ENCODE measurements at regions not wholly inside any gene's neighbourhood (a gene's known extent, or its start where the extent isn't known, plus 50 kb on each side); places are given as distances from the start of the nearest gene placed in this dataset.

DNA sequence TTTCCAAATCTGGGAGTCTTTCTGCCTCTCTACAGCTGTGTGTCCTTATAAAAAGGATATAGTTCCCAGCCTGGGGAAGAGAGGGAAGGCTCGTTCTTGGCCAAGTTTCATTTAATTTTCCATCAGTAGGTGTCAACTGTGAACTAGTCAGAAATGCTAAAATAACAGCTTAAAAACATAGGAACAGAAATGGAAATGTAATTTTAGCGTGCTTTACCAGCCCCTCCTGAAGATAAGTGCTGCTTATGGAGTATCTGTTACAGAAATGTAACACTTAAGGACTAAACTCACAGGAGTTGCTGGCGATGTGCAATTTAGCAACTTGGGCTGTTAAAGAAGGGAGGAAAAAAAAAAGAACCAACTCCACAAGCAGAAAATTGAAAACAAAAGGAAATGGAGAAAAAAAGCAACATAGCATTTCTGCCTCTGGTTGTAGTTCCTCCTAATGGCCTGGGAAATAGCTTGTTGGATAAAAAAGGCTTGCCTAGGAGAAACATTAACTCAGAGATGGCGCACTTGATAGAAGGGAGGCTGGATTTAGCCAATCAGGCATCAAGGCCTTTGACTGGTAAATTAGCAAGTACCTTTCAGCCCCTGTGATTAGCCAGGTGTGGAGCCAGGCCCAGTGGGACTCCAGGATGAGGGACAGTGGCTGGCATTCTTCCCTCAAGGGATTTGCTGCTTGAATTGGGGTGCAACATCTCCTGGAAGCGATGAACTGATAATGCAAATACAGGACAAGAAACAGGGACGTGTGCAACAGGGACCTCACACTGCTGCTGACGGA, 84.3 kb downstream of the RPLP1 start:
- H3K9me3 Mint-ChIP-seq: no peaks in the 10 kb centered on the region
- ATAC-seq (replicated peaks): no peak
- no peak overlapping the region for H3K4me3 Mint-ChIP-seq
- no peaks in the 10 kb centered on the region for H3K36me3 Mint-ChIP-seq (ENCODE audit: low read depth)
- no peaks in the 10 kb centered on the region for H3K4me1 Mint-ChIP-seq
- H3K27ac Mint-ChIP-seq: no peak overlapping the region
- no peaks in the 10 kb centered on the region for H3K27me3 Mint-ChIP-seq

DNA sequence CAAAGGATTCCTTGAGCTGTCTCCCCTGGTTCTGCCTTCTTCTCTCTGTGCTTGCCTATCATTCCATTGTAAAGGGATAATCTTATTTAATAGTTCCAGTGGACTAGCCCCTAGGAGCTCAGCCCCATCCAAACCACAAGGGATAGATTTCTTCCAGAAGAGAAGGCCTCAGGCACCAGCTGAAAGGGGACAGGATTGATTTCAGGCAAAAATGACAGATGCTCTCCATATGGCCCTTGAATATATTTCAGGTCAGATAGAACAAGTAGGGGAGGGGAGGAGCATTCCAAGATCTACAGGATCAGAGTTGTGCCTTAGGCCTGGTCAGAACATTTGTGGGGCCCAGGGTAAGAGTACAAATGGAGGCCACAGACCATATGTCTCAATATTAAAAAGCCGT, 85.3 kb downstream of the RPLP1 start:
- Mint-ChIP-seq H3K27me3 (no peaks in the 10 kb centered on the region), H3K9me3 (no peaks in the 10 kb centered on the region), H3K4me3 (no peak overlapping the region), H3K27ac (no peak overlapping the region), H3K4me1 (no peaks in the 10 kb centered on the region), H3K36me3 (ENCODE audit: low read depth) (no peaks in the 10 kb centered on the region)
- no peak for ATAC-seq (replicated peaks)

DNA sequence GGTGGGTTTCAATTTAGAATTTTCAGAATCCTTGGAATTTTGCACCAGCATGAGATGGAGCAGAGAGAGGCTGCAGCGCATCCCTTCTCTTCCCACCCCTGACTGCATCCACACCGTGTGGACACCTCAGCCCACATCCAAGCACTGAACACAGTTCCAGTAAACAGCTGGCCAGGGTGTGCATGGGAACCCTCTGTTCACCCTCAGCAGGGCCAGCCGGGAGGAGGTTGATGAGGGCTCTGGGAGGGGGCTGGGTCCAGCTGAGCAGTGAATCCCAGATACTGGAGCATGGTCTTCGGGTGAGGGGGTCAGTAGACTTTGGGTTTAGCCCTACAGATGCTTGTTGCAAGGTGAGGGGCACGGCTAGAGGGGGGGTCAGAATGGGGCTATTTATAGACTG, 85.8 kb downstream of the RPLP1 start:
- Mint-ChIP-seq H3K4me3 (no peak overlapping the region), H3K36me3 (ENCODE audit: low read depth) (no peaks in the 10 kb centered on the region), H3K27me3 (no peaks in the 10 kb centered on the region), H3K27ac (no peak overlapping the region), H3K9me3 (no peaks in the 10 kb centered on the region), H3K4me1 (no peaks in the 10 kb centered on the region)
- no peak for ATAC-seq (replicated peaks)

DNA sequence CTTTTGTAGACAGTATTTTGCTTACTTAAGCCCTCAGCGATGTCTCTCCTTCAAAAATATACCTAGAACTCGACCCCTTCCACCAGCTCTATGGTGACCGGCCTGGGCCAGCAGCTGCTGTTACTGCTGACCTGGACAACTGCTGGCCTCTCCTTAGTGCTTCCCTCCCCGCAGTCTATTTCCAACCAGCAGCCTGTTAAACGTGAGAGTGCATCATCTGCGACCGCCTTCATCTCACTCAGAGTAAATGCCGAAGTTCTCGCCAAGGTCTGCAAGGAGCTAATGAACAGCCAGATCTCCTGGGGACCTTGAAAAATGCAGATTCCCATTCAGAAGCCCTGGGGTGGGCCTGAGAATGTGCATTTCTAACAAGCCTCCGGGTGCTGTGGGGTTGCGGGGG, 86.7 kb downstream of the RPLP1 start:
- no peaks in the 10 kb centered on the region for H3K27me3 Mint-ChIP-seq
- no peak overlapping the region for H3K27ac Mint-ChIP-seq
- H3K36me3 Mint-ChIP-seq (ENCODE audit: low read depth): no peaks in the 10 kb centered on the region
- ATAC-seq (replicated peaks): no peak
- no peaks in the 10 kb centered on the region for H3K4me1 Mint-ChIP-seq
- no peaks in the 10 kb centered on the region for H3K9me3 Mint-ChIP-seq
- H3K4me3 Mint-ChIP-seq: no peak overlapping the region

DNA sequence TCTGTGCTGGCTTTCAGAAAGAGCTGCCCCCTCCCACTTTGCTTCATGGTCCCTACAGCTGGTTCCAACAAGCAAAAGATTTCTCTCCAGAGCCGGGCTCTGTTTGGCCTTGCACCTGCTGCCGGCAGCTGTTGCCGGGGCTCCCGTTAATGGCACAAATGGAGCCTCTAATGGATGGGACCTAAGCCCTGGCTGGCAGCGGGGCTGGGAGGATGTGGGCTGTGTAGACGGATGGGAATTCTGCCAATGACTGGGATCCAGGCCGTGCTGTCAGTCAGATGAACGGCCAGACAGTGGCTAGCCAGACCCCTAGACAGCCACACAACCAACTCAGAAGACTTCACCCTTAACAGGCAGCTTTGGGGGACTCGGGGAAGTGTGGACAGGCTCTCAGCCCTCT, 88.0 kb downstream of the RPLP1 start:
- no peaks in the 10 kb centered on the region for H3K4me1 Mint-ChIP-seq

DNA sequence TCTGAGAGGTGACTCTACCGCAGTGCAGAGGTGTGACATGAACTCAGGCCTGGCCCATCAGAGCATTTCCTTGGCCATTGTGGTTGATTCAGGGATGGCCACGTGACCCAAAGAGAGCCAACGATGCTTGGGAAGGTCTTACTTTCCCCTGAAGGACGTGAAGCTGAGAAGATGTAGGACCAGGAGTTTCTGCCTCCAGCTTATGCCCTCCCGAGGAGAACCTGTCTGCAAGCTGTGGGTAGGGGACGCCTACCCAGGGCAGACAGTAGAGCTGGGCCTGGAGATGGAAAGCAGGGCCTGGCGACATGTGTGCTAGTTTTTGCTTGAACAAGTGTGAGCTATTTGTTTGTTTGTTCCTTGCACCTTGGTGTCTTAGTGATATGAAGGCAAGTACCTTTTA, 89.4 kb downstream of the RPLP1 start:
- no peak overlapping the region for H3K27ac Mint-ChIP-seq
- no peaks in the 10 kb centered on the region for H3K27me3 Mint-ChIP-seq
- no peaks in the 10 kb centered on the region for H3K36me3 Mint-ChIP-seq (ENCODE audit: low read depth)
- H3K9me3 Mint-ChIP-seq: no peaks in the 10 kb centered on the region
- no peak overlapping the region for H3K4me3 Mint-ChIP-seq
- ATAC-seq (replicated peaks): no peak
- no peaks in the 10 kb centered on the region for H3K4me1 Mint-ChIP-seq

More for the DNA sequence above, 88.0 kb downstream of the RPLP1 start:
- no peak for ATAC-seq (replicated peaks)
- no peaks in the 10 kb centered on the region for H3K9me3 Mint-ChIP-seq
- H3K27ac Mint-ChIP-seq: no peak overlapping the region
- H3K27me3 Mint-ChIP-seq: no peaks in the 10 kb centered on the region
- no peaks in the 10 kb centered on the region for H3K36me3 Mint-ChIP-seq (ENCODE audit: low read depth)
- no peak overlapping the region for H3K4me3 Mint-ChIP-seq

DNA sequence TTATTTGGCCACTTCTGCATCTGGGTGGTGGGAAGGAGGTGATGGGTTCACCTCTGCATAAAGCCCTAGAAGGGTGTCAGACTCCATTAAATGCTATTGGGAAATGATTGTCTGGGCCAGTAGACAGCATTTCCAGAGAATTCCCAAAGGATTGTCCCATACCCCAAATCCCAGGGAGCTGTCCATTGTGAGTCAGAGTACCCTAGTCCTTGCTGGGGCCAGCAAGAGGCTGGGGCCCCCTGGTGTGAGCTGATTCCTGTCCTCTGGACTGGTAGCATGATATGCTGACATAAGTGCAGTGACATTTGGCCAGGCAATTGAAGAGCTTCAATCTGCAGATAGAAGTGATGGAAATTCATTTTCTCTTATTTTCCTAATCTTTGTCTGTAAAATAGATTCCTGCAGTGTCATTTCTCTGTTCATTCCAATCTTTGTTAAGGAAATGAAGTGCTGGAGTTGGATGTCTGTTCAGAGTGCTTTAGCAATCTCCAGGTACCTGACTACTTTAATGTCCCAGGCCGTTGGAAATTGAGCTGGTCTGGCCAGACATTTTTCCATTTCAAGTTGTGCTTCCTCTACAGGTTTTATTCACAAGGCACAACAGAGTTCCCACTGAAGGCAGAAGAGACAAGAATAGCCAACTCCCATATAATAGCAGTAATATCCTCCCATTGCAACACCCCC, 91.2 kb downstream of the RPLP1 start:
- no peak for ATAC-seq (replicated peaks)
- H3K4me3 Mint-ChIP-seq: no peak overlapping the region
- H3K4me1 Mint-ChIP-seq: no peaks in the 10 kb centered on the region
- no peak overlapping the region for H3K27ac Mint-ChIP-seq
- peaks cover 6% of the 10 kb centered on the region for H3K27me3 Mint-ChIP-seq
- no peaks in the 10 kb centered on the region for H3K9me3 Mint-ChIP-seq
- no peaks in the 10 kb centered on the region for H3K36me3 Mint-ChIP-seq (ENCODE audit: low read depth)

DNA sequence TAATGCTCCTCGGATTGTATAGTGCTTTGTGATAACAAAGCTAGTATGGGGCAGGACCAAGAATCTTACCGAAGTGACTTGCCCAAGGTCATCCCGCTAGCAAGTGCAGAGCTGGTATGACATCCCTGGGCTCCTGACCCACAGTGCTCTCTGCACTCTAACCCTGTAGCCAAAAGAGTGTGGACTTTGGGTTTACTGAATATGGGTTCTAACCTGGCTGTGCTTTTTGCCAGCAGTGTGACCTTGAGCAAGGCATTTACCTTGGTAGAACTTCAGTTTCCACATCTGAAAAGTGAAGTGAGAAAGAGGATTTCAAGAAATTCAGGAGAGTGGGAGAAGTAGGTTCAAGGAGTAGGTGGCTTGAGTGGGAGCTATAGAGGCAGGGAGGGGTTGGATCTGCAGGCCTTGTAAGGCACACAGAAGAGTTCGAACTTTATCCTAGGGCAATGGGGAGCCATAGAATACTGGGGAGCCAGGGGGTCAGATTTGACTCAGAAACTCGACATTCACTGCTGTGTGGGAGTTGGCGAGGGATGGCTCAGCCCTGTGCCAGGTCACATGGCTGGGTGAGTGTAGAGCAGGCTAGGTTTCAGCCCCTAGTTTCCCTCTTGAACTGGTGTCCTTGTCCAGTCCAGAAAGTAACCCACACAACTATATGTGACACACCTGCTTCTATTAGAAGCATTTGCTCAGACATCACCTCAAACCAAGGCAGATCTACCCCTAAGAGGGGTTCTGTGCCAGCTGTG, 91.9 kb downstream of the RPLP1 start:
- Mint-ChIP-seq H3K4me3 (no peak overlapping the region), H3K4me1 (no peaks in the 10 kb centered on the region), H3K9me3 (no peaks in the 10 kb centered on the region), H3K36me3 (ENCODE audit: low read depth) (no peaks in the 10 kb centered on the region), H3K27ac (no peak overlapping the region), H3K27me3 (peaks cover 10% of the 10 kb centered on the region)
- peak; percentile 62 for ATAC-seq (replicated peaks)

DNA sequence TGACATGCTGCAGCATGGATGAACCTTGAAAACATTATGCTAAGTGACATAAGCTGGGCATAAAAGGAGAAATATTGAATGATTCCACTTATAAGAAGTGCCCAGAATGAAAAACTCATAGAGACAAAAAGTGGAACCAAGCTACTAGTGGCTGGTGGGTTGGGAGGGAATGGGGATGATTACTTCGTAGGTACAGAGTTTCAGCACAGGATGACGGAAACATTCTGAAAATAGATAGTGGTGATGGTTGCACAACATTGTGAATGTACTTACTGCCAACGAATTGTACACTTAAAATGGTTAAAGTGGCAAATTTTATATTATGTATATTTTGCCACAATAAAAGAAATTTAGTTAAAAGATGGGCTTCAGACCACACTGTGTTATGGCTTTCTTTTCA, 93.6 kb downstream of the RPLP1 start:
- no peaks in the 10 kb centered on the region for H3K9me3 Mint-ChIP-seq
- no peak for ATAC-seq (replicated peaks)
- peaks cover 19% of the 10 kb centered on the region for H3K27me3 Mint-ChIP-seq
- no peak overlapping the region for H3K27ac Mint-ChIP-seq
- H3K4me1 Mint-ChIP-seq: no peaks in the 10 kb centered on the region
- no peaks in the 10 kb centered on the region for H3K36me3 Mint-ChIP-seq (ENCODE audit: low read depth)
- no peak overlapping the region for H3K4me3 Mint-ChIP-seq

DNA sequence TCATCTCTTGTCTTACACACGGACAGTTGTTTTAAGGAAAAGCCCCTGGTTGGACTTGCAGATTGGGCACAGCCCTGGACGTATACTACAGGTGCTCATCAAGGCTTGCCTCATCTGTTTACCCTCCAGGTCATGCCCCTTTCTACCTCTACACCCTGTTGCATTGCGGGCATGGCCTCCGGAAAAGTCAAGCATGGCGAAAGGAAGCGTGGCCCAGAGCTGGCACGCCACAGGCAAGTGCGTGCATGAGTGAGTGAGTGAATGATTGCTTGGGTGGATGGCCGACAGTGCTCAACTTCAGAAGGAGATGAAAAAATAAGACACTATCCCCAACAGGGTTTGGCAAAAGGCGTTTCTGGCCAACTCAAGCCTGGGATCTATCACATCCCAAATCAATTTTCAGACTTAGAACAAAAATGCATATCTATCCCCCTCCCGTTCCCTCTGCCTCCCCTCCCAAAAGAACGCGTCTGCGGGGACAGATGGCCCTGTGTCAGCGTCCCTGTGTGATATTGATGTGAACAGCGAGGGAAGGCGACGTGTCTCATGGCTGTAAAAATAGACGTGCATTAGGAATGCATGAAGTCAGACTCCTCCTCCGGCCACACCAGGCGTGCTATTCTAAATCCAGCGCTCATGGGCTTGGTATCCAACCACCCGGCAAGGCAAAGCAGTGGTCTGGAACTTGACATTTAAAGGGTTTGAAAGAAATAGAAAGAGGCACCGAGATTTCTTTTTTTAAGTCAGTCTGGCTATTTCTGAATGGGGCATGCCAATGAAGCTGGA, 96.0 kb downstream of the RPLP1 start:
- Mint-ChIP-seq H3K36me3 (ENCODE audit: low read depth) (no peaks in the 10 kb centered on the region), H3K4me1 (no peaks in the 10 kb centered on the region), H3K27me3 (peaks cover 19% of the 10 kb centered on the region), H3K27ac (no peak overlapping the region), H3K9me3 (no peaks in the 10 kb centered on the region), H3K4me3 (no peak overlapping the region)
- no peak for ATAC-seq (replicated peaks)

DNA sequence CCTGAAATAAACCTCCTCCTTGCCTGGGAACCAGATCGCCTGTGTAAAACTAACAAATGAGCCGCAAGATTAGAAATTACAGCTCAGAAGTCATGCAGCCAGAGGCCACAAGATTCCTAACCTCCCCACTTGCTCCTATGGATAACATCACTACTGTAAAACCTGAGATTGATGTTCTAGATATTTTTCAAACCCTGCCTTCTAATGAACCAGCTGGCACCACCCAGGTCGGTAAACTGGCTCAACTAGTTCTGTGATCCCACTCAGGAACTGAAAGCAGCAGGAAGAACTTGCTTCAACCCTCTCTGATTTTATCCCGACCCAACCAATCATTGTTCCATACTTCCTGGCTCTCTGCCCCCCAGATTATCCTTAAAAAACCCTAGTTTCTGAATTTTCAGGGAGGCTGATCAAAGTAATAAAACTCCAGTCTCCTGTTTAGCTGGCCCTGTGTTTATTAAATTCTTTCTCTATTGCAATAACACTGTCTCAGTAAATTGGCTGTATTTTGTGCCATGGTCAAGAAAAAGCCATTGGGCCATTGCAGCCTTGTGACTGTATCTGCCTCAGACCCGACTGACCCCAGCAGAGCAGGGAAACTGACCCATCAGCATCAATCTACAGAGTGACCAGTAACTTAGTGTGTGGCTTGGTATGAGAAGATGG, 98.9 kb downstream of the RPLP1 start:
- Mint-ChIP-seq H3K27ac (no peak overlapping the region), H3K27me3 (peaks cover 19% of the 10 kb centered on the region), H3K9me3 (no peaks in the 10 kb centered on the region), H3K36me3 (ENCODE audit: low read depth) (no peaks in the 10 kb centered on the region), H3K4me3 (no peak overlapping the region), H3K4me1 (no peaks in the 10 kb centered on the region)
- no peak for ATAC-seq (replicated peaks)

DNA sequence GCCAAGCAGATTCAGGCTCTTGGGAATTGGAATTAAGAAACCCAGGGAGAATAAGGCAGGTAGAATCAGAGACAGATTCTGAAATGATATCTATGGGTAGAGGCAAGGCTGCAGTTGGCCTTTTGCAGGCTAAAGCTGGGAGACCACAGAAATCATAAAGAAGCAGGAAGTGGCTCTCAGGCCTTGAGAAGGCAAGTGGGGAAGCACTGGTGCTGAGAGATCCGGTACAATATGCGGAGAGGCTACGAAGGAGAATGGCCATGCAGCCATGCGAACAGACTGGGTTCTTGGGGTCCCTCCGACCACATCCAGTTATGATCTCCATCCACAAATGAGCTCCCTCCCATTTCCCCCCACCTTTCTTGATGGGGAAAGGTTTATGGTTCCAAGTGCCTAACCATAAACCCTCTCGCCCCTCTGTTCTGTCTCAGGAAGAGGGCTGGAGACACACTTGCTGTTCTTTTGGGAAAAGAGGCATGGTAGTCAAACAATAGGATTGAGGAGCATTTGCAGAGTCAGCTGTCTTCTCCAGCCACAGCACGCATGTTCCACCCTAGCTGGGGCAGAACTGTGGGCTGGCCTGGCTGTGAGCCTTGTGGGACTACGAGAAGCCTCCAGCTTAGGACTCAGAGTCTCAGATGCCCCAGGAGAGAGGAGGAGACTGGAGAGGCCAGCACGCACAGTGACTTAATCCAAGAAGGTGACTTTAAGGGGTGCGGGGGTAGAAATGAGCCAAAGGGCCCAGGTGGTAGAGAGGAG, 99.6 kb downstream of the RPLP1 start:
- Mint-ChIP-seq H3K4me3 (no peak overlapping the region), H3K27ac (no peak overlapping the region), H3K36me3 (ENCODE audit: low read depth) (no peaks in the 10 kb centered on the region), H3K9me3 (no peaks in the 10 kb centered on the region), H3K27me3 (peaks cover 19% of the 10 kb centered on the region), H3K4me1 (no peaks in the 10 kb centered on the region)
- no peak for ATAC-seq (replicated peaks)

DNA sequence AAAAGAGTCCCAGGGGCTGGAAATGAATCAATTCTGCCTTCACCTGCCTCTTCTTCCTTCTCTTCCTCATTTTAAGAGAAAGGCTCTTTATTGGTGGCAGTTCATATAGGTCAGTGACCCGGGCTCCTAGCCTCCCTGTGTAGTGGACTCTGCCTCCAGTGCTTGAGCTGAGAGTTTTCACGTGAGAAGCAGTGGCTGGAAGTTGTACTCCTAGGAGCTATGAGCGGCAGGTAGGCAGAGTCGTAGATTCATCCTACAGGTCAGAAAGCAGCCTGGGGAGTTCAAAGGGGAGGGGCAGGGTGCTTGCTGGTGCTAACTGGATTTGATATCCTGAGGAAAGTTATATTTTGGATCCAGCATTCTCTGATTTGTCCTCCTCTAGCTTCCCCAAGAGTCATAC, 101.1 kb downstream of the RPLP1 start:
- H3K36me3 Mint-ChIP-seq (ENCODE audit: low read depth): no peaks in the 10 kb centered on the region
- no peaks in the 10 kb centered on the region for H3K9me3 Mint-ChIP-seq
- no peak overlapping the region for H3K4me3 Mint-ChIP-seq
- no peaks in the 10 kb centered on the region for H3K4me1 Mint-ChIP-seq
- no peak for ATAC-seq (replicated peaks)
- no peak overlapping the region for H3K27ac Mint-ChIP-seq
- peaks cover 14% of the 10 kb centered on the region for H3K27me3 Mint-ChIP-seq

Measured in activated T-helper 17 cell treated with anti-CD3 and anti-CD28 coated beads, Interleukin-2, amount 50 U/mL, for 72 hours (primary cell).